ENCODE measurements at regions not wholly inside any gene's neighbourhood (a gene's known extent, or its start where the extent isn't known, plus 50 kb on each side); places are given as distances from the start of the nearest gene placed in this dataset.

- TF ChIP-seq CTCF (optimal IDR thresholded peaks at IDR 0.05 in 1 of 3, IDR thresholded peaks at IDR 0.05 in 1 of 3, conservative IDR thresholded peaks at IDR 0.05 in 1 of 3; ENCODE audit: extremely low read depth in 1 of 3, insufficient read depth in 2 of 3, low read length in 3 of 3) (no peak), EZH2 (IDR thresholded peaks at IDR 0.05; ENCODE audit: low read length) (no peak)
These were observed 95.3 kb downstream of the RAMP3 start for GRCh38 chr7:45252857-45253256.

Measured in keratinocyte (primary cell).